A673 (cell line): ENCODE measurements at regions not wholly inside any gene's neighbourhood (a gene's known extent, or its start where the extent isn't known, plus 50 kb on each side); places are given as distances from the start of the nearest gene placed in this dataset.

Experiments used
- BruUV-seq: library from RNA; stranded (reverse); fragments of 400-500 nt; replicated peaks from 2 replicates; lab custom pipeline; 2021; lab: Mats Ljungman, UMichigan
- CTCF ChIA-PET: fragments of 300-600 bp; sonication (Branson Sonifier 250); formaldehyde crosslinking; loops from one replicate; lab custom pipeline; 2022; ENCODE audit warnings: antibody characterized with exemption; lab: Charles Lee
- POLR2A ChIA-PET: fragments of 300-600 bp; sonication (Branson Sonifier 250); formaldehyde crosslinking; loops from one replicate; lab custom pipeline; 2022; ENCODE audit warnings: antibody characterized with exemption; ENCODE audit not compliant: low non-redundant PET; lab: Charles Lee
- DNase-seq: peaks from one replicate; pipeline ENCODE4 v3.0.0-alpha.2; 2015; ENCODE audit warnings: low spot score
- H3K27ac ChIP-seq: fragments of 200-600 bp; sonication (generic); 2 replicates; pipeline ENCODE4 v1.5.1; 2016; ENCODE audit warnings: mixed run types, low read depth, mild to moderate bottlenecking, mixed read lengths, antibody characterized with exemption, low read length; ENCODE audit not compliant: poor library complexity, severe bottlenecking
- H3K27me3 ChIP-seq: fragments of 200-600 bp; sonication (generic); replicated peaks from 2 replicates; pipeline ENCODE4 v1.6.1; 2017; ENCODE audit warnings: mixed run types, low read depth, mild to moderate bottlenecking, mixed read lengths, antibody characterized with exemption, low read length; ENCODE audit not compliant: insufficient read depth, poor library complexity
- H3K36me3 ChIP-seq: fragments of 200-600 bp; sonication (generic); 2 replicates; pipeline ENCODE4 v1.6.1; 2016; ENCODE audit warnings: mixed run types, mild to moderate bottlenecking, mixed read lengths, antibody characterized with exemption, low read length; ENCODE audit not compliant: insufficient read depth, poor library complexity, severe bottlenecking
- H3K4me1 ChIP-seq: fragments of 200-600 bp; sonication (generic); 2 replicates; pipeline ENCODE4 v1.6.1; 2017; ENCODE audit warnings: mixed run types, mild to moderate bottlenecking, mixed read lengths, antibody characterized with exemption, low read length; ENCODE audit not compliant: insufficient read depth, poor library complexity, severe bottlenecking
- H3K4me3 ChIP-seq: fragments of 200-600 bp; sonication (generic); 2 replicates; pipeline ENCODE4 v1.5.1; 2016; ENCODE audit warnings: low read depth, mixed run types, mild to moderate bottlenecking, mixed read lengths, low read length; ENCODE audit not compliant: poor library complexity, severe bottlenecking
- H3K9me3 ChIP-seq: fragments of 200-600 bp; sonication (generic); 2 replicates; pipeline ENCODE4 v1.6.1; 2016; ENCODE audit warnings: mixed run types, low read depth, mild to moderate bottlenecking, mixed read lengths, antibody characterized with exemption, low read length; ENCODE audit not compliant: poor library complexity, severe bottlenecking
- CTCF ChIP-seq: fragments of 300-800, 200-600 bp; sonication (generic); conservative IDR thresholded peaks from 2 replicates; pipeline ENCODE4 v1.5.1; 2017; ENCODE audit warnings: low read depth, mild to moderate bottlenecking, antibody characterized with exemption, low read length, moderate library complexity, mixed read lengths
- EZH2 ChIP-seq: fragments of 200-600 bp; sonication (generic); IDR thresholded peaks from 2 replicates; pipeline ENCODE4 v1.6.1; 2017; ENCODE audit warnings: borderline replicate concordance, low read depth, mild to moderate bottlenecking, mixed read lengths, antibody characterized with exemption, low read length; ENCODE audit not compliant: poor library complexity, severe bottlenecking
- intact Hi-C: fragments of 100-400 bp; cut with micrococcal nuclease; formaldehyde crosslinking; loops from one replicate; pipeline ENCODE4 v1.10.0; 2022; ENCODE audit not compliant: unreplicated experiment

DNA sequence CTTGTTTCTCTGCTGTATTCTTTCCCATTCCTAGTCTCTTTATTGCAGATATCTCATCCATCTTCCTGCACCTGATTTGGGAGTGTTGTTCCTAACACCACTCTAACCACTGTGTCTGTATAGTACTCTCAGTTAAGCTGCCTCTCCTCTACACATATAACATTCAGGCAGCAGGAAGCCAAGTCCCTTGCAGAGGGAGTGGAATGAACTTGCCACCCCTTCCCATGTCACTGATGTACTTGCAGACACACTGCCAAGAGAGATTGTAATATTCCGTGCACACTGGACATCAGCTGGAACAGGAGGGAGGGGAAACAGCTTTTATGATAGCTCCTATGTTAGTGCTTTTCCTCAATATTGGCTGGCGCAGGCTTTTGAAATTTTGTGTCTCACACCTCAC, 281.6 kb upstream of the E2F7 start:
- H3K36me3 ChIP-seq, result no peaks in the 10 kb centered on the region
- intact Hi-C loops, result no loop called here
- no TSS peak for BruUV-seq
- no peak overlapping the region for H3K27ac ChIP-seq
- no peak overlapping the region for H3K4me3 ChIP-seq
- no peaks in the 10 kb centered on the region for H3K9me3 ChIP-seq
- peaks cover 26% of the 10 kb centered on the region for H3K27me3 ChIP-seq
- TF ChIP-seq EZH2, result no peak
- TF ChIP-seq CTCF, result no peak
- ChIA-PET CTCF (no interaction called here), POLR2A (no interaction called here)
- no peaks in the 10 kb centered on the region for H3K4me1 ChIP-seq
- no peak for DNase-seq

- intact Hi-C loops, result no loop called here
- Histone ChIP-seq H3K27me3 (peaks cover 14% of the 10 kb centered on the region), H3K36me3 (no peaks in the 10 kb centered on the region), H3K4me1 (no peaks in the 10 kb centered on the region), H3K4me3 (no peak overlapping the region), H3K9me3 (no peaks in the 10 kb centered on the region), H3K27ac (no peak overlapping the region)
- ChIA-PET POLR2A (no interaction called here), CTCF (no interaction called here)
- DNase-seq, result no peak
- no peak for TF ChIP-seq EZH2
- TF ChIP-seq CTCF, result no peak
- no TSS peak for BruUV-seq
These were observed 280.0 kb upstream of the E2F7 start for GRCh38 chr12:77345336-77345735.

GRCh38 chr12:77344651-77345050, 279.3 kb upstream of the E2F7 start:
- Histone ChIP-seq H3K27me3 (peaks cover 10% of the 10 kb centered on the region), H3K36me3 (no peaks in the 10 kb centered on the region), H3K4me3 (no peak overlapping the region), H3K4me1 (no peaks in the 10 kb centered on the region), H3K9me3 (no peaks in the 10 kb centered on the region), H3K27ac (no peak overlapping the region)
- ChIA-PET POLR2A (no interaction called here), CTCF (no interaction called here)
- DNase-seq, result no peak
- no TSS peak for BruUV-seq
- intact Hi-C loops, result no loop called here
- no peak for TF ChIP-seq EZH2
- TF ChIP-seq CTCF, result no peak
